ENCODE measurements at regions not wholly inside any gene's neighbourhood (a gene's known extent, or its start where the extent isn't known, plus 50 kb on each side); places are given as distances from the start of the nearest gene placed in this dataset.

DNA sequence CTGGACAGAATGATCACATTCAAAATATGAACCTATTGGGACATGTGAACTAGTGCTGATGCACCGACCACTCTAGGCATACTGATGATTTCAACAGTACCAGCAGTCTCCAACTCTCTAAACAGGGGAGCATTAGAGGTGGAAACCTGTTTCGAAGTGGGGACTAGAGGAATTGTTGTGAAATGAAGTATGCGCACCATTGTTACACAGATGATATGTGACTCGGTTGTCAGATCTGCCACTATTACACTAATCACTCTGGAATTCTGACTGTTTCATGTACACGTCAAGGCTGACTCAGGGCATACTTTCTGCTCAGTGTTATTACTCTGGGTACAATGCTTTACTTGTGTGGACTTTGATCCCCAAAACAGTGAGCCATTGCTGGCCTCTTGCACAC lies 198.2 kb upstream of the UBE2E2 start:
- Histone ChIP-seq H3K4me1 (peaks cover 0 to 11% (median 6%) of the 10 kb centered on the region in 4 donors), H3K27ac (no peak overlapping the region), H3K27me3 (no peaks in the 10 kb centered on the region), H3K9me3 (no peaks in the 10 kb centered on the region), H3K4me3 (no peak overlapping the region), H3K36me3 (no peaks in the 10 kb centered on the region)
- no peak for DNase-seq
- in situ Hi-C loops (cut with MboI; ENCODE audit: low pct_ligation_motif_present in 1 of 4, low pct_unique_long_range_greater_than_20kb in 1 of 4, low sequenced_read_pairs in 3 of 4) (no loop called here), intact Hi-C loops (cut with DNase I; ENCODE audit: low total_unique reads) (no loop called here)
- TF ChIP-seq, protein P1, sequence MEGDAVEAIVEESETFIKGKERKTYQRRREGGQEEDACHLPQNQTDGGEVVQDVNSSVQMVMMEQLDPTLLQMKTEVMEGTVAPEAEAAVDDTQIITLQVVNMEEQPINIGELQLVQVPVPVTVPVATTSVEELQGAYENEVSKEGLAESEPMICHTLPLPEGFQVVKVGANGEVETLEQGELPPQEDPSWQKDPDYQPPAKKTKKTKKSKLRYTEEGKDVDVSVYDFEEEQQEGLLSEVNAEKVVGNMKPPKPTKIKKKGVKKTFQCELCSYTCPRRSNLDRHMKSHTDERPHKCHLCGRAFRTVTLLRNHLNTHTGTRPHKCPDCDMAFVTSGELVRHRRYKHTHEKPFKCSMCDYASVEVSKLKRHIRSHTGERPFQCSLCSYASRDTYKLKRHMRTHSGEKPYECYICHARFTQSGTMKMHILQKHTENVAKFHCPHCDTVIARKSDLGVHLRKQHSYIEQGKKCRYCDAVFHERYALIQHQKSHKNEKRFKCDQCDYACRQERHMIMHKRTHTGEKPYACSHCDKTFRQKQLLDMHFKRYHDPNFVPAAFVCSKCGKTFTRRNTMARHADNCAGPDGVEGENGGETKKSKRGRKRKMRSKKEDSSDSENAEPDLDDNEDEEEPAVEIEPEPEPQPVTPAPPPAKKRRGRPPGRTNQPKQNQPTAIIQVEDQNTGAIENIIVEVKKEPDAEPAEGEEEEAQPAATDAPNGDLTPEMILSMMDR (IDR thresholded peaks at IDR 0.05): no peak
- WGBS, 2 donors (ENCODE audit: low coverage in 1 of 2): 74 to 80% methylated on average over 3 to 5 of the region's 5 CpGs

DNA sequence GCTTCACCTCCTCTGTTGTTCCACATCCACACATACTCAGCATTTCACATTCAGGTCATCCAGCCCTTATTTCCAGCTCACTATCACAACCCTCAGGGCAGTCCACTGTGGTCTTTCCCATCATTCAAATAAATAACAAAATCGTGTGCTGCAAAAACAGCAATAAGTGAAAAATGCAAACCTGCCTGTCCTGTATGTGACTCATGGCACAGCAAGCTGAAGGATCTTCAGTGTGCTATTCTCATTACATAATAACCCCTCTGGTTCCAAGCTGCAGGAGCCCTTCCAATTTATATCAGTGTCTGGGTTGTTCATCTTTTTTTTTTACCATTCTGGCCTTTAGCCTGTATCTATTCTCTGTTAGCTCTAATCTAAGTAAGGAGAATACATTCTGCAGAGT lies 185.3 kb upstream of the UBE2E2 start:
- intact Hi-C loops (cut with DNase I; ENCODE audit: low total_unique reads): no loop called here

DNA sequence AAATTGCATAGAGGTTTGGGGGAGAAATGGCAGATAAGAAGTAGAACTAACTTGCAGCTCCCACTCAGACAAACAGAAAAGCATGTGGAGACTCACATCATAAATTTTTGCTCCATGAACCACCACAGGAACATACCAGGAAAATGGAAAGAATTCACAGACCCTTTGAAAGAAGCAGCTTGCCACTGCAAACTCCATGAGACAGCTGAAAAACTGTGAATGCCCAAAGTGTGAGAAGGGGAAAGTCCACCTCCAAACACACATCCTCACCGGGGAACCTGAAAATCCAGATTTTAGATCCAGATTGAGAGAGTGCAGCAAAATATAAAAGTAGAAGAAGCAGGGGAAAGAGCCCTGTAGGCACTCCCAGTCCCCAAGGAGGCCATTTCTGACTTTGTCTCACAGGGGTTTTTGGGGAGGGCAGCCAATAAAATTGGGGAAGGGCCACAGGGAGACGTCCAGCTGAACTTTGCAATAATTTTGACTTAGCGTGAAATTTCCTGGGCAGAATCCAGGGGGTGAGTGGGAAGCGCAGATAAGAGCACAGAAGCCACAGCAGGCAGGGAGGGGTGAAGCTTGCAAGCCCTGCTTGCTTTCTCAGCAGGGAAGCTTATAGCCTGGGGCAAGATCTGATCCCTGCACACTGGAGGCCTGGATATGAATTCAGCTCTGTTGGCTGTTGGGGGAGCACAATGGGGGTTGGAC lies 183.4 kb upstream of the UBE2E2 start:
- intact Hi-C loops (cut with DNase I; ENCODE audit: low total_unique reads) (no loop called here), in situ Hi-C loops (cut with MboI; ENCODE audit: low pct_ligation_motif_present in 1 of 4, low pct_unique_long_range_greater_than_20kb in 1 of 4, low sequenced_read_pairs in 3 of 4) (no loop called here)
- H3K4me3 ChIP-seq: no peak overlapping the region
- TF ChIP-seq, protein P1 (IDR thresholded peaks at IDR 0.05): no peak
- TF ChIP-seq POLR2A (IDR thresholded peaks at IDR 0.05) (no peak), EP300 (IDR thresholded peaks at IDR 0.05; ENCODE audit: low read depth) (no peak), POLR2AphosphoS5 (IDR thresholded peaks at IDR 0.05) (no peak)
- no peaks in the 10 kb centered on the region for H3K27me3 ChIP-seq
- 32 to 41% methylated on average over 4 of the region's 4 CpGs for WGBS, 2 donors (ENCODE audit: low coverage in 1 of 2)
- H3K4me1 ChIP-seq: no peaks in the 10 kb centered on the region
- no peaks in the 10 kb centered on the region for H3K36me3 ChIP-seq
- H3K9me3 ChIP-seq: no peaks in the 10 kb centered on the region
- H3K27ac ChIP-seq: no peak overlapping the region
- DNase-seq: no peak

More for the DNA sequence above, 185.3 kb upstream of the UBE2E2 start:
- Histone ChIP-seq H3K9me3 (no peaks in the 10 kb centered on the region), H3K27ac (no peak overlapping the region), H3K4me1 (no peaks in the 10 kb centered on the region), H3K4me3 (no peak overlapping the region), H3K27me3 (no peaks in the 10 kb centered on the region), H3K36me3 (no peaks in the 10 kb centered on the region)
- no peak for DNase-seq
- TF ChIP-seq POLR2AphosphoS5 (IDR thresholded peaks at IDR 0.05) (no peak), EP300 (IDR thresholded peaks at IDR 0.05; ENCODE audit: low read depth) (no peak), POLR2A (IDR thresholded peaks at IDR 0.05) (no peak)
- TF ChIP-seq, protein P1 (IDR thresholded peaks at IDR 0.05): no peak
- whole genome bisulfite sequencing, 2 donors (ENCODE audit: low coverage in 1 of 2): 33 to 50% methylated on average over 1 of the region's 1 CpG
- in situ Hi-C loops (cut with MboI; ENCODE audit: low pct_ligation_motif_present in 1 of 4, low pct_unique_long_range_greater_than_20kb in 1 of 4, low sequenced_read_pairs in 3 of 4): no loop called here

DNA sequence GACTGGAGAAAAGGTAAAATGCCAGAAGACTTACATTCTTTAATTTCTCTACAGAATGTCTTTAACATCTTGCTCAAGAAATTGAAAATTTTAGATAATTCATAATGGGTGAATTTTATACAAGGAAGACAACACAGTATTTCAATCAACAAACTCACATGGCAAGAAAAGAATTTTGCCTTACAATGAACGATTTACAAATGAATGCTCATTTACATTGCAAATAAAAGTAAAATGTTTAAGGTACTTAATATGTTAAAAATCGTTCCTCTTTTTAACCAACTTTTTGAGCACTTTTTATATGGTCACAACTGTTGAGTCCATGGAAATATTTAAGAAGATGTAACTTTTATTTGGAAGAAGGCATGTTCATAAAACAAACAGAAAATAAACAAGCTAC lies 174.8 kb upstream of the UBE2E2 start:
- no peaks in the 10 kb centered on the region for H3K27me3 ChIP-seq
- H3K27ac ChIP-seq: no peak overlapping the region
- in situ Hi-C loops (cut with MboI; ENCODE audit: low pct_ligation_motif_present in 1 of 4, low pct_unique_long_range_greater_than_20kb in 1 of 4, low sequenced_read_pairs in 3 of 4) (no loop called here), intact Hi-C loops (cut with DNase I; ENCODE audit: low total_unique reads) (no loop called here)
- no peak for DNase-seq
- H3K4me1 ChIP-seq: no peaks in the 10 kb centered on the region
- H3K9me3 ChIP-seq: no peaks in the 10 kb centered on the region
- WGBS, 2 donors (ENCODE audit: low coverage in 1 of 2): 27 to 30% methylated on average over 2 of the region's 2 CpGs
- no peak overlapping the region for H3K4me3 ChIP-seq
- TF ChIP-seq, protein P1 (IDR thresholded peaks at IDR 0.05): no peak
- no peak for TF ChIP-seq POLR2AphosphoS5 (IDR thresholded peaks at IDR 0.05)
- no peak for TF ChIP-seq POLR2A (IDR thresholded peaks at IDR 0.05)
- no peak for TF ChIP-seq EP300 (IDR thresholded peaks at IDR 0.05; ENCODE audit: low read depth)
- H3K36me3 ChIP-seq: no peaks in the 10 kb centered on the region
